Kidney epithelial cell (primary cell): ENCODE measurements at regions not wholly inside any gene's neighbourhood (a gene's known extent, or its start where the extent isn't known, plus 50 kb on each side); places are given as distances from the start of the nearest gene placed in this dataset.

Source experiments
- DNase-seq: peaks from one replicate; pipeline ENCODE4 v3.0.0-alpha.2; 2010; ENCODE audit warnings: low read depth
- H3K27me3 ChIP-seq: 2 replicates; pipeline ENCODE4 v1.6.0; 2011; ENCODE audit warnings: low read length; ENCODE audit not compliant: control insufficient read depth, insufficient read depth
- H3K36me3 ChIP-seq: 2 replicates; pipeline ENCODE4 v1.5.1; 2011; ENCODE audit warnings: low read length; ENCODE audit not compliant: control insufficient read depth, insufficient read depth
- H3K4me3 ChIP-seq: 2 replicates; pipeline ENCODE4 v1.5.1; 2011; ENCODE audit warnings: low read depth, mild to moderate bottlenecking, control low read depth, low read length
- CTCF ChIP-seq: IDR thresholded peaks from 2 replicates; pipeline ENCODE4 v1.5.1; 2011; ENCODE audit warnings: mild to moderate bottlenecking, moderate library complexity, low read length, control low read depth, inconsistent platforms; ENCODE audit not compliant: insufficient read depth, poor library complexity, severe bottlenecking

GRCh38 chr3:76753599-76753998, 286.3 kb upstream of the ROBO2 start:
- Histone ChIP-seq H3K4me3 (no peak overlapping the region), H3K27me3 (no peaks in the 10 kb centered on the region), H3K36me3 (no peaks in the 10 kb centered on the region)
- peak; percentile 60 for TF ChIP-seq CTCF
- DNase-seq: no peak

GRCh38 chr3:76754247-76754646, 285.7 kb upstream of the ROBO2 start:
- Histone ChIP-seq H3K4me3 (no peak overlapping the region), H3K36me3 (no peaks in the 10 kb centered on the region), H3K27me3 (no peaks in the 10 kb centered on the region)
- TF ChIP-seq CTCF: no peak
- no peak for DNase-seq

GRCh38 chr3:76756577-76756976, 283.3 kb upstream of the ROBO2 start:
- Histone ChIP-seq H3K36me3 (no peaks in the 10 kb centered on the region), H3K4me3 (no peak overlapping the region), H3K27me3 (no peaks in the 10 kb centered on the region)
- no peak for DNase-seq
- no peak for TF ChIP-seq CTCF

GRCh38 chr3:76760336-76760735, 279.6 kb upstream of the ROBO2 start:
- DNase-seq: no peak
- Histone ChIP-seq H3K36me3 (no peaks in the 10 kb centered on the region), H3K4me3 (no peak overlapping the region), H3K27me3 (no peaks in the 10 kb centered on the region)
- TF ChIP-seq CTCF: no peak

- no peak for TF ChIP-seq CTCF
- H3K27me3 ChIP-seq: no peaks in the 10 kb centered on the region
- DNase-seq: peak; percentile 7
- H3K36me3 ChIP-seq: no peaks in the 10 kb centered on the region
- no peak overlapping the region for H3K4me3 ChIP-seq
Measured at GRCh38 chr3:76765511-76765910, 274.4 kb upstream of the ROBO2 start.

GRCh38 chr3:76768912-76769311, 271.0 kb upstream of the ROBO2 start:
- Histone ChIP-seq H3K4me3 (no peak overlapping the region), H3K36me3 (no peaks in the 10 kb centered on the region), H3K27me3 (no peaks in the 10 kb centered on the region)
- TF ChIP-seq CTCF: no peak
- no peak for DNase-seq
